ENCODE measurements at regions not wholly inside any gene's neighbourhood (a gene's known extent, or its start where the extent isn't known, plus 50 kb on each side); places are given as distances from the start of the nearest gene placed in this dataset.

DNA sequence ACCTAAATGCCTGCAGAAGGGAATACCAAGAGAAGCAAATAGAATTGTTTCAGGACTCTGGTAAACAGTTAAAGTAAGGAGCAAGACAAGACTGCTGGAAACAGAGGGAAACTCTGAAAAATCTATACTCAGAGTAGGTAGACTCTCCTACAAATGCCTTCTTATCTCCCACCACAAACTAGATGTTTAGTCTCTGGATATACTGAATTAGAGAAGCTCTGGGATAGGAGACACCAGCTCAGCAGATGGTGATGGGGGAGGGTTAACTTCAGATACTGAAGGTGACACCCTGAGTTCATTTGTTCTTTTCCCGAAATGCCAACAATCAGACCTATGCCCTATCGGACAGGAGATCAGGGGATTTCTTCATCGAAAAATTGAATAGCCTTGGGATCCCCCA, 54.1 kb upstream of the CHD1 start:
- DNase-seq (ENCODE audit: insufficient read length, low spot score): no peak
- FAIRE-seq: no peak
- TF ChIP-seq POLR2A (IDR thresholded peaks at IDR 0.05; ENCODE audit: low read depth, low read length): no peak

Measured in H54 (cell line).